GM12891 (cell line): ENCODE measurements at regions not wholly inside any gene's neighbourhood (a gene's known extent, or its start where the extent isn't known, plus 50 kb on each side); places are given as distances from the start of the nearest gene placed in this dataset.

ENCODE experiments used
- POLR2A ChIP-seq: IDR thresholded peaks from 2 replicates; pipeline ENCODE4 v1.6.1; 2011; ENCODE audit warnings: low read depth, low read length, control low read depth
- POLR2AphosphoS5 ChIP-seq: IDR thresholded peaks from 2 replicates; pipeline ENCODE4 v1.6.1; 2011; ENCODE audit warnings: low read depth, low read length, control low read depth
- POU2F2 ChIP-seq: IDR thresholded peaks from 2 replicates; pipeline ENCODE4 v1.6.1; 2011; ENCODE audit warnings: low read depth, mild to moderate bottlenecking, control low read depth, low read length, moderate library complexity
- SPI1 ChIP-seq: IDR thresholded peaks from 2 replicates; pipeline ENCODE4 v1.6.1; 2011; ENCODE audit warnings: low read depth, low read length, control low read depth

- TF ChIP-seq POLR2AphosphoS5: no peak
- TF ChIP-seq POU2F2: no peak
- TF ChIP-seq SPI1: no peak
- TF ChIP-seq POLR2A: no peak
Observed at GRCh38 chr12:75694534-75695268, 183.3 kb upstream of the KRR1 start.
